ENCODE measurements at regions not wholly inside any gene's neighbourhood (a gene's known extent, or its start where the extent isn't known, plus 50 kb on each side); places are given as distances from the start of the nearest gene placed in this dataset.

DNA sequence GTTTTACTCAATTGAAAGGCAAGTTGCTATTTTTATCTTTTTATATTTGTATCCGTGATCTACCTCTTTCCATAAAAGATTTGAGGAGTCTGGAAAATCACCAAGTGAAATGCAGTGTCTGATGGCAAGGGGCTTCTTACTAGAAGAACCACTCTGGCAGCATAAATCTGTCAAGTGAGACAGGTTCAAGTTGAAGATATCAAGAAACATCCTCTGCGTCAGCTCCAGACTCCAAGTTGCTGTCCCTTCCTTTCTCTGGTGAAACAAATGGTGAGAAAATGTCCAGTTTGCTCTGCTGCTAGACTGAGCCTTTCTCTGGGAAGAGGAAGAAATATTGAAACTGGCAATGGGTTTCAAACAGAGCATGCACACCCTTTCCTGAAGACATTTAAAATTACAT lies 411.2 kb downstream of the PLPP3 start:
- TF ChIP-seq POLR2A (IDR thresholded peaks at IDR 0.05) (no peak), EP300 (IDR thresholded peaks at IDR 0.05; ENCODE audit: low read depth) (no peak), POLR2AphosphoS5 (IDR thresholded peaks at IDR 0.05) (no peak)
- TF ChIP-seq, protein P1, sequence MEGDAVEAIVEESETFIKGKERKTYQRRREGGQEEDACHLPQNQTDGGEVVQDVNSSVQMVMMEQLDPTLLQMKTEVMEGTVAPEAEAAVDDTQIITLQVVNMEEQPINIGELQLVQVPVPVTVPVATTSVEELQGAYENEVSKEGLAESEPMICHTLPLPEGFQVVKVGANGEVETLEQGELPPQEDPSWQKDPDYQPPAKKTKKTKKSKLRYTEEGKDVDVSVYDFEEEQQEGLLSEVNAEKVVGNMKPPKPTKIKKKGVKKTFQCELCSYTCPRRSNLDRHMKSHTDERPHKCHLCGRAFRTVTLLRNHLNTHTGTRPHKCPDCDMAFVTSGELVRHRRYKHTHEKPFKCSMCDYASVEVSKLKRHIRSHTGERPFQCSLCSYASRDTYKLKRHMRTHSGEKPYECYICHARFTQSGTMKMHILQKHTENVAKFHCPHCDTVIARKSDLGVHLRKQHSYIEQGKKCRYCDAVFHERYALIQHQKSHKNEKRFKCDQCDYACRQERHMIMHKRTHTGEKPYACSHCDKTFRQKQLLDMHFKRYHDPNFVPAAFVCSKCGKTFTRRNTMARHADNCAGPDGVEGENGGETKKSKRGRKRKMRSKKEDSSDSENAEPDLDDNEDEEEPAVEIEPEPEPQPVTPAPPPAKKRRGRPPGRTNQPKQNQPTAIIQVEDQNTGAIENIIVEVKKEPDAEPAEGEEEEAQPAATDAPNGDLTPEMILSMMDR (IDR thresholded peaks at IDR 0.05), result no peak
